Activated CD4-positive, alpha-beta T cell treated with anti-CD3 and anti-CD28 coated beads for 4 hours (primary cell): ENCODE measurements at regions not wholly inside any gene's neighbourhood (a gene's known extent, or its start where the extent isn't known, plus 50 kb on each side); places are given as distances from the start of the nearest gene placed in this dataset.

ENCODE experiments used
- DNase-seq, 2 donors: peaks; one replicate each; pipeline ENCODE4 v3.0.0-alpha.2; 2020

- DNase-seq = no peak
Observed at GRCh38 chr2:19846567-19846966, 55.2 kb downstream of the TTC32 start.

DNA sequence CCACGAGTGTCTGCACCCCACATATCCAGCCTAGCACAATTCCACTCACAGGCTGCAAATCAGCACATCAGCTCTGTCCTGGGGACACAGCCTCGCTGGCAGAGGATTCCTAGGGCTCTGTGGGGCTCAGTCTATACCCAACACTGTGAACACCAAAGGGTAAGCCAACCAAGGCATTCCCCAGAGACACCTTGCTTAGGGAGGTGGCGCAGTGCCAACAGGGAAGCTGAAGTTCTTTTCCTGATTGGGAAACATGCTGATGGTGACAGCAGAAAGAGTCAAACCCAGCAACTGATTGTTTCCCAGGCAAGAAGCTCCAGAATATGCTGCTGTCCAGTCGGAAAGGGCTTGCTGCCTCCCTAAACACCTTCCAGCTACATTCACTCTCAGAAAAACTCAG lies 55.8 kb downstream of the TTC32 start:
- DNase-seq = no peak

DNA sequence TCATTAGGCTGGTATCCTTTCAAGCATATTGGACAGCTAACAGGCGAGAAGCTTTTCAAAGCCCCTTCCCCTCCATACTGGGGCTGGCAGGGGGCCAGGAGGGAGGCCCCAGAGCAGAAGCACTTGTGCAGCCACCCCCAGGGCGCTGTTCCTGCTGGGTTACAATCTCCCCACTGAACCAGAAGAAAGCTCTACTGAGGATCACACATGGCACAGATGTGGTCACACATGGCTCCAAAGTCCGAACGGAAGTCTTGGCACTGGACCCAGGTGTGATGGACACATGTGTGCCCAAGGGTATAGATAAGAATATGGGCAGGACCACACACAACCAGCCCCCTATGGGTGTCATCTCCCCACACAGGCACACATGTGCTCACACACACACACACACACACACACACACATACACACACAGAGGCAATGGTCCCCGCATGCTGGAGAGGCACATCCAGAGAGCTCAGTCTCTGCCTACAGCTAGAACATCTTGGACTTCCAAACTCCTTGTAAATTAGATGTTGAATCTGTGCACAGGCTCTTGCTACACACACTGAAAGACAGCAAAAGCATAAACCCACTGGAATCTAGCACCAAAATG lies 56.4 kb downstream of the TTC32 start:
- no peak for DNase-seq

DNA sequence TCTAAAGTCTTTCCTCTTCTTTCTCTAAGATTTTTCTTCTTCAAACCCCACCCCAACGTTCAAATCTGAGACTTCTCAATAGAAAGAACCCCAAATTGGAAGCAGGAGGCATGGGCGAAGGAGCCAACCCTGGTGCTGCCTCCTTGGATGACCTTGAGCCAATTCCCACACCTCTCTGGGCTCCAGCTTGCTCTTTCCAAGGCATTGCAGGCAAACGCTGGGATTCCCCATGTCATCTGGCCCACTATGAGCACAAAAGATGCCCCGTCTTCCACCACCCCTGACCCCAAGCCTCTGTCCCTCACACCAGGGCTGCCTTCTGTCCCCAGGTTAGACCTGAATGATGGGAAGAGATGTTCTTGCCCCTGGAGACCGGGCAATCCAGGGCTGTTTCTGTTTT lies 57.0 kb downstream of the TTC32 start:
- DNase-seq = no peak

DNA sequence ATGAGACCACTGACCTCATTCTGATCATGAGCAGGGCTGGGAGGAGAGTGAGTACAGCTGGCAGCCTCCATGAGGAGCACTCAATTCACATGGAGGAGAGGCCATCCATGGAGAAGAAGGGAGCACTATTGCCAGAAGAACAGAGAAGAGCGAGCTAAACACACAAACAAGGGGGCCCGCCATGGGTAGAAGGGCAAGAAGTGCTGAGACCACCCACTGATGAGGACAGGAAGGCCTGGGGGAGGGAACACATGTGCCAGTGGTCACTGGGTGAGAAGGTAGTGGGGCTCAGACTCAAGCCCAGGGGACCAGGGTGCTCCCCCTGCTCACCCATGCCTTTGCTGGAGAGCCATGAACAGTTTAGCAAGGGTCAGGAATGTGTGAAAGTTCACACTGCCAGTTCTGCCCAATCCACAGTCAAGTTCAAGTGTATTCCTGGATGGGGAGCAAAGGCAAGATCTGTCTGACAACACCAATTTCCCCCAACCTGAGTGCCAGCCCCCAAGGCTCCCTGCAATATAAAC lies 57.7 kb downstream of the TTC32 start:
- no peak for DNase-seq

GRCh38 chr2:19841918-19842693 lies 59.7 kb downstream of the TTC32 start:
- no peak for DNase-seq

GRCh38 chr2:19839438-19839837 lies 62.3 kb downstream of the TTC32 start:
- DNase-seq = no peak

- DNase-seq = no peak
Observed at GRCh38 chr2:19838616-19839015, 63.2 kb downstream of the TTC32 start.

- DNase-seq = no peak
Observed at GRCh38 chr2:19837235-19837766, 64.5 kb downstream of the TTC32 start.

GRCh38 chr2:19835781-19836281 lies 66.0 kb downstream of the TTC32 start:
- DNase-seq = no peak

- DNase-seq = no peak
Observed at GRCh38 chr2:19833978-19834377, 67.8 kb downstream of the TTC32 start.

GRCh38 chr2:19829672-19830071 lies 72.1 kb downstream of the TTC32 start:
- DNase-seq = no peak

- DNase-seq = no peak
Observed at GRCh38 chr2:19826874-19827273, 74.9 kb downstream of the TTC32 start.

DNA sequence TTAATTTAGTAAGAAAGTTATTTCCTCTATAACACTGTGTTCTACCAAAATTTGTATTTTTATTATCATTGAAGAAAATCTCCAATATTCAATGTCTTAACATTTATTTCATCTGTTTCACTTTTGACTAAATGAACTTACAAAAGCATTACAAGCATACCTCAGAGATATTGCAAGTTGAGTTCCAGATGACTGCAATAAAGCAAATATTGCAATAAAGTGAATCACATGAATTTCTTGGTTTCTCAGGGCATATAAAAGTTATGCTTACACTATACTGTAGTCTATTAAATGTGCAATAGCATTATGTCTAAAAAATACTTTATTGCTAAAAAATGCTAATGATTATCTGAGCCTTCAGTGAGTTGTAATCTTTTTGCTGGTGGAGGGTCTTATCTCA lies 78.3 kb downstream of the TTC32 start:
- DNase-seq = no peak

GRCh38 chr2:19819097-19820065 lies 82.4 kb downstream of the TTC32 start:
- no peak for DNase-seq

DNA sequence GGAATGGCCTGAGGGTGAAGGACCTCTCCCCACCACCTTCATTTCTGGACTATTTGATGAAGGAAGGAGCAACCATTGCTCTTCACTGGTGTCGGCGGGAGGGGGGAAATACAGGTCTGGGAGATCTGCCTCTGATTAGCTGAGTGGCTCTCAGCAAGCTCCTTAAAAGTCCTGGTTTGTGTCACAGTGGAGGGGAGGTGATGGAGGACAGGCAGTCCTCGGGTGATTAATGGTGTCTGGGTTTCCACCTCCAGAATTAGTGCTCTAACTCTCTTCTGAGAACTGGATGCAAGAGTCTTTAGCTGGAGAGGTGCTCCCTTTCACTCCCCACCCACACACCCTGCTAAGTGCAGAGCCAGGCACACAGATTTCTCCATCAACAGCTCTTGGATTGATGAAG lies 83.2 kb downstream of the TTC32 start:
- no peak for DNase-seq

GRCh38 chr2:19818039-19818438 lies 83.7 kb downstream of the TTC32 start:
- DNase-seq = no peak

DNA sequence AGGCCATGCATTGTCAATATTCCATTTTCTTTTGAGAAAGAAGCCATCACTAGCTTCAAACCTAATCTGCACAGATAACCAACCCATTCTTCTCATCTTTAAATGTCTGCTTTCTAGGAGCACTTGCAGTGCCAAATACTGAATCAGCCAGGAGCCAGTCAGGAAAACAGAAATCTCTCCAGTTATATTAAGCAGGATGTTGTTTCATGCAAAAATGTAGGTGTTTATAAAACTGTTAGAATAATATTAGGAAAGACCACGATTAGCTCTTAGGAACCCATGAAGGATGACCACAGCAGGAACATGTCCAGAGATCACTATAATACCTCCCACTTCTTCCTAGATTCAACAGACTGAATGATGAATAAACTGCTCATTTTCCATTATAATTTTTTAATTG lies 86.0 kb downstream of the TTC32 start:
- DNase-seq = no peak

DNA sequence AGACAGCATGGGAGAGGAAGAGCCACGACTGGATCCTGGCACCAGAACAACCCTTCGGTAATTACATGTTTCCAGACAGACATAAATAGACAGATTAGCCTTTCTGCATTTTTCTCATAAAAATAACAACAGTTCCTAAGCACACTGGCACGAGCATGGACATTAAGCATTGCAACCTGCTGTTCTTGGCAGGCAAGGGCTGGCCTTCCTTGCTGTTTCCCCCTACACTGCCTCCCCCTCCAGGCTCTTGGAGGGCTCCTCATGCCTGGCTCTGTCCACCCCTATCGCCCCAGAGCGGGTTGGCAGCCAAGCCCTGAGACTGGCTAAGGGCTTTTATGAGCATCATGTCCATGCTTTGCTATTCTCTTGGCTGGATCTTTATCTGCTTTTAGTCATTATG lies 89.6 kb downstream of the TTC32 start:
- DNase-seq = no peak

DNA sequence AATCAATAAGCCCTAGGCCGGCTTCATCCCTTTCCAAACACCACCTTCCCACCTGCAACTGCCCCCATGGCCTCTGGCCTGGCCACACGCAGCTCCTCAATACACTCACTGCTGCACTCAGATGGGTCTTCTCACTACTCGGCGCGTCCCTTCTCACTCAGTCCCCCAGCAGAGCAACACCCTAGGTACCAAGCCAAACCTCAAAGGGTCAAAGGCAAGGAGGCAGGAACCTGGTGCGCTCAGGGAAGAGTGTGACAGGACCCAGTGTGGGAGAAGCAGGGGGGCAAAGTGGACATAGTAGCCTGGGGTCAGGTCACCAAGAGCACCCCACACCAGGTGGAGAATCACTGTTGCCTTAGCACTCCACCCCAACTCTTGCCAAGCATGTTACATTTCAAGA lies 90.6 kb downstream of the TTC32 start:
- DNase-seq = no peak

- no peak for DNase-seq
Observed at GRCh38 chr2:19810637-19811036, 91.1 kb downstream of the TTC32 start.

DNA sequence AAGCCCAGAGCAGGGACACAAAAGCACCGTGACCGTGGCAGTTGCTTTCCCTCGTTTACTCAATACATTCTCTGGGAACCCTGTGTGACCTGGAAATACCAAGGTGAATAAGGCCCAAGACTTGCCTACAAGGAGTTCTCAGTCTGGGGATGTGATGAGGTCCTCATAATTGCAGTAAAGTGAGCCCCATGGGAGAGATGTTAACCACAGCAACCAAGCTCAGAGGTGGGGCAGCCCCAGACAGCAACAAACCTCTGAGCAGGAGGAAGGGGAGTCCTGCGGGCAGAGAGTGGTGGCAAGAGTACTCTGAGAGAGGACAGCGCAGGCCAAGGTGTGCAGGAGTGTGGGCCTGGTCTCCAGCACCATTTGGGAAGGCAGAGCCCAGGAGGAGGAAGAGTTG lies 91.6 kb downstream of the TTC32 start:
- DNase-seq = no peak

- DNase-seq = no peak
Observed at GRCh38 chr2:19809206-19809605, 92.6 kb downstream of the TTC32 start.
